Spleen (tissue), 11 donors: ENCODE measurements at regions not wholly inside any gene's neighbourhood (a gene's known extent, or its start where the extent isn't known, plus 50 kb on each side); places are given as distances from the start of the nearest gene placed in this dataset.

Experiments used
- DNase-seq: peaks from one replicate; pipeline ENCODE4 v3.0.0-alpha.2; 2020
- H3K27ac ChIP-seq, 8 donors: fragments of 200-600 bp; sonication (generic) in 7 of 8; 1 replicate in 4 of 8; 2 replicates in 4 of 8; pipeline versions ENCODE4 v1.5.0 to v1.8.0; 2016 to 2021; ENCODE audit warnings: inconsistent platforms in 4 of 8, mild to moderate bottlenecking in 4 of 8, moderate library complexity in 1 of 8
- H3K27me3 ChIP-seq, 7 donors: fragments of 200-600 bp; sonication (generic) in 6 of 7; replicated peaks in 1 of 7; 1 replicate in 4 of 7; 2 replicates in 3 of 7; pipeline versions ENCODE4 v1.5.0 to v1.8.0; 2016 to 2021; ENCODE audit warnings: inconsistent platforms in 3 of 7, mild to moderate bottlenecking in 1 of 7
- H3K36me3 ChIP-seq, 6 donors: fragments of 200-600 bp; sonication (generic) in 5 of 6; 1 replicate in 4 of 6; 2 replicates in 2 of 6; pipeline versions ENCODE4 v1.5.0 to v1.8.0; 2016 to 2021; ENCODE audit warnings: inconsistent platforms in 2 of 6
- H3K4me1 ChIP-seq, 6 donors: fragments of 200-600 bp; sonication (generic) in 5 of 6; 1 replicate in 3 of 6; 2 replicates in 3 of 6; pipeline versions ENCODE4 v1.5.0 to v1.8.0; 2016 to 2021; ENCODE audit warnings: inconsistent platforms in 3 of 6
- H3K4me3 ChIP-seq, 8 donors: fragments of 200-600 bp; sonication (generic) in 7 of 8; 1 replicate in 4 of 8; 2 replicates in 4 of 8; pipeline versions ENCODE4 v1.5.0 to v1.8.0; 2016 to 2021; ENCODE audit warnings: inconsistent platforms in 4 of 8, mild to moderate bottlenecking in 4 of 8, moderate library complexity in 2 of 8
- H3K9me3 ChIP-seq, 8 donors: fragments of 200-600 bp; sonication (generic) in 7 of 8; 1 replicate in 4 of 8; 2 replicates in 4 of 8; pipeline versions ENCODE4 v1.5.0 to v1.8.0; 2016 to 2021; ENCODE audit warnings: inconsistent platforms in 4 of 8
- POLR2A ChIP-seq, 3 donors: fragments of 450-650 bp; IDR thresholded peaks; one replicate each; pipeline ENCODE4 v1.5.1; 2017; ENCODE audit warnings: antibody characterized with exemption in 3 of 3, mild to moderate bottlenecking in 1 of 3
- POLR2AphosphoS5 ChIP-seq, 3 donors: sonication (generic); formaldehyde crosslinking; IDR thresholded peaks; one replicate each; pipeline ENCODE4 v1.5.1; 2017; ENCODE audit warnings: antibody characterized with exemption in 3 of 3
- WGBS, 5 donors: extraction: QIAGEN DNeasy Blood & Tissue Kit in 3 of 5; methylation state at CpG; one replicate each; pipeline versions ENCODE4 v1.1.5 to v1.1.7; 2013 to 2018; 5-methylcytosine and 5-hydroxymethylcytosine counted together
- intact Hi-C: fragments of 100-400 bp; cut with DNase I; formaldehyde crosslinking; loops from one replicate; pipeline ENCODE4 v1.15.0; 2023; ENCODE audit warnings: low total_unique reads
- TF ChIP-seq, protein P1 (sequence below), 11 experiments: fragments of 200-600 bp in 7 of 11; fragments of 450-650 bp in 4 of 11; sonication (generic) in 4 of 11; IDR thresholded peaks in 8 of 11; conservative IDR thresholded peaks in 3 of 11; 1 replicate in 7 of 11; 2 replicates in 4 of 11; pipeline versions ENCODE4 v1.4.0 to v1.8.0; 2016 to 2021; ENCODE audit warnings: antibody characterized with exemption in 11 of 11, inconsistent platforms in 4 of 11, mild to moderate bottlenecking in 1 of 11
- donor health status: healthy with polysubstance abuse.
- donor health status: DM: no; HTN: no; CAD: no; lungs with moderate emphysema.
- donor health status: DM: no; HTN: no; CAD: no.
- donor health status: Bipolar disorder and iron deficiency.
- donor health status: healthy.
- donor health status: DM: no; HTN: no; CAD: no.
- donor health status: DM: yes; HTN: yes; CAD: no.

DNA sequence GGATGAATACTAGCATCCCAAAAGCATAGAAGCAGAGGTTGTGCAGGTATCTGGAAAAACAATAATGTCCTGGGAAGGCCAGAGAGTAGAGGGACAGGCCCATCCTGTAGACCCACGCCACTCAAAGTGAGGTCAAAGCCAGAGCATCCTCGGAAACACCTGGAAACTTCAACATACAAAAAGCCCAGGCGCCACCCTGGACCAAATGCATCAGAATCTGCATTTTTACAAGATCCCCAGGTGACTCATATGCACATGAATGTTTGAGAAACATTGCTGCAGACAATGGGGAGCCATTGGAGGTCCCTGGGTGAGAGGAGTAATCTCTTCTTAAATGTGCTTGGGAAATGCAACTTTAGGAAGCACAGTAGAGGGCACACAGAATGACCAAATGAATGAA is 684.1 kb downstream of the DIAPH3 start:
- TF ChIP-seq POLR2AphosphoS5 (IDR thresholded peaks at IDR 0.05) (no peak), POLR2A (IDR thresholded peaks at IDR 0.05) (no peak)
- TF ChIP-seq, protein P1, sequence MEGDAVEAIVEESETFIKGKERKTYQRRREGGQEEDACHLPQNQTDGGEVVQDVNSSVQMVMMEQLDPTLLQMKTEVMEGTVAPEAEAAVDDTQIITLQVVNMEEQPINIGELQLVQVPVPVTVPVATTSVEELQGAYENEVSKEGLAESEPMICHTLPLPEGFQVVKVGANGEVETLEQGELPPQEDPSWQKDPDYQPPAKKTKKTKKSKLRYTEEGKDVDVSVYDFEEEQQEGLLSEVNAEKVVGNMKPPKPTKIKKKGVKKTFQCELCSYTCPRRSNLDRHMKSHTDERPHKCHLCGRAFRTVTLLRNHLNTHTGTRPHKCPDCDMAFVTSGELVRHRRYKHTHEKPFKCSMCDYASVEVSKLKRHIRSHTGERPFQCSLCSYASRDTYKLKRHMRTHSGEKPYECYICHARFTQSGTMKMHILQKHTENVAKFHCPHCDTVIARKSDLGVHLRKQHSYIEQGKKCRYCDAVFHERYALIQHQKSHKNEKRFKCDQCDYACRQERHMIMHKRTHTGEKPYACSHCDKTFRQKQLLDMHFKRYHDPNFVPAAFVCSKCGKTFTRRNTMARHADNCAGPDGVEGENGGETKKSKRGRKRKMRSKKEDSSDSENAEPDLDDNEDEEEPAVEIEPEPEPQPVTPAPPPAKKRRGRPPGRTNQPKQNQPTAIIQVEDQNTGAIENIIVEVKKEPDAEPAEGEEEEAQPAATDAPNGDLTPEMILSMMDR (IDR thresholded peaks at IDR 0.05 in 8 of 11, conservative IDR thresholded peaks at IDR 0.05 in 3 of 11): no peak
- 71 to 91% (median 86%) methylated on average over 3 of the region's 3 CpGs for WGBS, 5 donors
- intact Hi-C loops: no loop called here
- Histone ChIP-seq H3K9me3 (no peaks in the 10 kb centered on the region), H3K27me3 (no peaks in the 10 kb centered on the region), H3K4me1 (peaks cover 0 to 19% (median 4%) of the 10 kb centered on the region in 6 donors), H3K4me3 (no peak overlapping the region), H3K36me3 (no peaks in the 10 kb centered on the region), H3K27ac (no peak overlapping the region)
- no peak for DNase-seq

DNA sequence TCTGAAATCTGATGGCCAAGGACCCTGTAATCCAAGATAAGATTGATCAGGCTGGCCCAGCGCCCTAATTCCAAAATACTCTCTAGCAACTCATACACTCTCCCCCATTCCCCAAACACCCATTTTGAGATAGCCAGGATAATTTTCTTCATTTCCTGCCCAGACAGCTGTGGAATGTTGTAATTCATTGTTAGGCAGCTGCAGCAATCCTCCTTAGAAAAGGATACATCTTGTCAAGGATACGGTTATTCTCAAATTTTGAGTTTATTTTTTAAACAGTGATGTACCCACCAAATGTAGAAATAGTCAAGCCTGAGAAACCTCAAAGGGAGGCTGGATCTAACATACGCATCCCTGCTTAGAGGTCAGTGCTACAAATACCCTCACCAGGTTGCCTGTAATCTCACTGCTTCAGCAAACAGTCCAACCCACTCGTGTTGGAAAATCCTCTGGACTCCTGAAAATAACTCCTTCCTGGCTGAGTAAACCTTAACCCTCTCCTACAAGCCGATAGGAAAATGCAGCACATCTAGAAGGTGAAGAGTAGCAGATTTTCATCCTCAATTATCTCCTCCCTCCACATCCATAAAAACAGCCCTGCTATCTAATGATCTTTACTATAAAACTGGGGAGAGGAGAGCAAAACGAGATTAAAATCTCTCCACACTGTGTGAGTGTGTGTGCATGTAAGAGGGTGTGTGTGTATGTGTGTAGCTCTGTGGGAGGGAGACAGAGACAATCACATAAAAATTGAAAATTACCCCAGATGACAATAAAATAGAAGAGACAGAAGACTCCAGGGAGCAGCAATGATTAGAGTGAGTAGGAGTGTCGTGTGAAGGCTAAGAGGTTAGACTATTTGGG is 683.1 kb downstream of the DIAPH3 start:
- DNase-seq: no peak
- TF ChIP-seq POLR2A (IDR thresholded peaks at IDR 0.05): no peak
- no peak for TF ChIP-seq POLR2AphosphoS5 (IDR thresholded peaks at IDR 0.05)
- TF ChIP-seq, protein P1 (IDR thresholded peaks at IDR 0.05 in 8 of 11, conservative IDR thresholded peaks at IDR 0.05 in 3 of 11): no peak
- peaks cover 0 to 19% (median 4%) of the 10 kb centered on the region in 6 donors for H3K4me1 ChIP-seq
- no peaks in the 10 kb centered on the region for H3K36me3 ChIP-seq
- no peaks in the 10 kb centered on the region for H3K9me3 ChIP-seq
- 65 to 74% (median 69%) methylated on average over 7 of the region's 7 CpGs for WGBS, 5 donors
- no peaks in the 10 kb centered on the region for H3K27me3 ChIP-seq
- no peak overlapping the region for H3K27ac ChIP-seq
- H3K4me3 ChIP-seq: no peak overlapping the region
- intact Hi-C loops: no loop called here

DNA sequence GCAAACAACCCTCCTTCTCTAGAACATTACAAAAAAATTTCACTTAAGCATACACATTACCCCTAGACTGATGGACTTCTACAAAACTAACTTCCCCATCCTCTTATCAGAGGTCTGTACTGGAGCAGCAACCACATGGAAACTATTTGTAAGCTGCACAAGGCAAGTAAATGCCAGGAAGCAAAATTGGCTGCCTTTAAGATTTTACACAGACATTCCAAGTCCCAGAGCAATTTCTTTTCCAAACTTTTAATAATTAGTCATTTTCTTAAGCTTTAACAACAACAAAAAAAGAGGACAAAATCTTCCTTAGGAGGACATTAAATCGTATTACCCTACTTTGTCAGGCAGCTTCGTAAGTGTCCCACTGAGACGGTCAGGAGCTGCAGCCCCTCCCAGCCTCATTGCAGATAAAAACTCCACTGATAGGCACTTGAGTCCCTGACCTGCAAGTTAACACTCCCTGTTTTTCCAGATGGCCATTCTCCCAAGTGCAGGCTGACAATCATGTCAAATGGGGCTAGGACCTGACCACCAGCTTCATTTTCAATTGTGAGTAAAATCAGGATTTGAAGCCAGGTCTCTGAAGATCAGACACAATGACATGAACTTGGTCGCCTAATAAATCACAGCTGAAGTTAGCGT is 680.1 kb downstream of the DIAPH3 start:
- H3K27me3 ChIP-seq: no peaks in the 10 kb centered on the region
- H3K27ac ChIP-seq: peak overlapping the region in 7 of 8 donors; percentile 3 to 44 (median 12)
- no peak for TF ChIP-seq POLR2A (IDR thresholded peaks at IDR 0.05)
- TF ChIP-seq POLR2AphosphoS5 (IDR thresholded peaks at IDR 0.05): no peak
- TF ChIP-seq, protein P1 (IDR thresholded peaks at IDR 0.05 in 8 of 11, conservative IDR thresholded peaks at IDR 0.05 in 3 of 11): no peak
- 50 to 73% (median 66%) methylated on average over 5 of the region's 5 CpGs for WGBS, 5 donors
- no peak overlapping the region for H3K4me3 ChIP-seq
- intact Hi-C loops: no loop called here
- H3K9me3 ChIP-seq: no peaks in the 10 kb centered on the region
- peaks cover 0 to 19% (median 4%) of the 10 kb centered on the region in 6 donors for H3K4me1 ChIP-seq
- DNase-seq: no peak
- no peaks in the 10 kb centered on the region for H3K36me3 ChIP-seq

GRCh38 chr13:59487883-59488282 is 675.8 kb downstream of the DIAPH3 start:
- intact Hi-C loops: no loop called here
- 79 to 86% (median 84%) methylated on average over 3 of the region's 3 CpGs for WGBS, 5 donors
- peaks cover 0 to 14% (median 6%) of the 10 kb centered on the region in 6 donors for H3K4me1 ChIP-seq
- no peak for DNase-seq
- no peak overlapping the region for H3K27ac ChIP-seq
- H3K36me3 ChIP-seq: no peaks in the 10 kb centered on the region
- no peaks in the 10 kb centered on the region for H3K9me3 ChIP-seq
- no peaks in the 10 kb centered on the region for H3K27me3 ChIP-seq
- no peak overlapping the region for H3K4me3 ChIP-seq
- TF ChIP-seq POLR2AphosphoS5 (IDR thresholded peaks at IDR 0.05) (no peak), POLR2A (IDR thresholded peaks at IDR 0.05) (no peak)
- TF ChIP-seq, protein P1 (IDR thresholded peaks at IDR 0.05 in 8 of 11, conservative IDR thresholded peaks at IDR 0.05 in 3 of 11): no peak
